C4-2B (cell line): ENCODE measurements at regions not wholly inside any gene's neighbourhood (a gene's known extent, or its start where the extent isn't known, plus 50 kb on each side); places are given as distances from the start of the nearest gene placed in this dataset.
"Not testable (repeated sequence)": the region's sequence is repeated elsewhere in the genome, so short reads cannot be mapped to it uniquely, and the experiment has no call there.

ENCODE experiments used
- CTCF ChIP-seq: fragments of 450-650 bp; conservative IDR thresholded peaks from 2 replicates; pipeline ENCODE4 v1.5.1; 2017; ENCODE audit warnings: mild to moderate bottlenecking
- ZFX ChIP-seq: fragments of 450-650 bp; IDR thresholded peaks from 2 replicates; pipeline ENCODE4 v1.6.1; 2017

GRCh38 chr2:37735524-37735910 is 64.1 kb upstream of the CDC42EP3 start:
- not testable (repeated sequence) for TF ChIP-seq CTCF, ZFX
